Esophagus mucosa (tissue), 1 donor: ENCODE measurements at regions not wholly inside any gene's neighbourhood (a gene's known extent, or its start where the extent isn't known, plus 50 kb on each side); places are given as distances from the start of the nearest gene placed in this dataset.

Source experiments
- ATAC-seq: fragments of 200-7000 bp; cut with Tn5 transposase; one replicate; pipeline ENCODE4 v1.9.1; 2020
- donor health status: DM: yes; HTN: yes; CAD: no.

GRCh38 chr3:35322070-35322469, 317.3 kb upstream of the ARPP21 start:
- no peak for ATAC-seq

GRCh38 chr3:35335703-35336102, 303.6 kb upstream of the ARPP21 start:
- ATAC-seq: peak; percentile 92

DNA sequence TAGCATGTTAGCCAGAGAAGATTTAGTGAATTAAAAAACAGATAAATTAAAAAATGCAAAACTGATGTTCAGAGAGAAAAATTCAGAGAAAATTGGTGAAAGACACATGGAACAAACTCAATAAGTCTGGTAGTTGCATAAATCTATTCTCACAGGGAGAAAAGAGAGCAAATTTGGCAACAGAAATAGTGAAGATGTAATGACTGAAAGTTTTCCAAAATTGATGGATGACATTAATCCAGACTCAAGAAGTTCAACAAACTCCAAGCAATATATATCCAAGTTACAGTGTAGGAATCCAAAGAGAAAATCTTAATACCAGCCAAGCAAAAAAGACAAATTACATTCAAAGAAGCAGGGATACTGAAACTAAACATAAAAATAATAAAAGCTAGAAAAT, 302.7 kb upstream of the ARPP21 start:
- no peak for ATAC-seq

GRCh38 chr3:35338186-35338585, 301.1 kb upstream of the ARPP21 start:
- no peak for ATAC-seq

- no peak for ATAC-seq
These were observed 259.1 kb upstream of the ARPP21 start for GRCh38 chr3:35380196-35380595.

- ATAC-seq: no peak
These were observed 256.1 kb upstream of the ARPP21 start for GRCh38 chr3:35383216-35383615.

- ATAC-seq: no peak
These were observed 255.4 kb upstream of the ARPP21 start for GRCh38 chr3:35383719-35384555.

GRCh38 chr3:35385271-35385670, 254.1 kb upstream of the ARPP21 start:
- no peak for ATAC-seq

DNA sequence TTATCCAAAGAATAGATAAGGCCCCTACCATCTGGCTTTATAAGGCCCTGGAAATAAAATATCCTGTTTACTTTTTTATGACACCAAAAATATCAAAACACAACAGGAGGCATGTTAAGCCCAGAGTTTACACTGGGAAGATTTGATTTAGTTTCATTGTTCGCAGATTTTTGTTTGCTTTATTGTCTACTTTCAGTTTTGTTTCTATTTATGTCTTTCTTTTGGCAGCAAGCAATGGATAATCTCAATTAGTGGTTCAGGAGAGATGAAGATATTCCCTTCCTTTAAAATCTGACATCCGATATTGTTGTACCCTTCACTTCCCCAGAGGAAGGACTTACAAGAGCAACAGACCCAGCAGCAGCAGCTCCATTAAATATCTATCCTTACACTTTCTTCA, 249.4 kb upstream of the ARPP21 start:
- no peak for ATAC-seq

GRCh38 chr3:35392187-35392586, 247.1 kb upstream of the ARPP21 start:
- ATAC-seq: no peak

GRCh38 chr3:35393901-35394799, 245.2 kb upstream of the ARPP21 start:
- no peak for ATAC-seq

- ATAC-seq: no peak
These were observed 244.4 kb upstream of the ARPP21 start for GRCh38 chr3:35394905-35395304.

- ATAC-seq: no peak
These were observed 237.7 kb upstream of the ARPP21 start for GRCh38 chr3:35401671-35402070.

DNA sequence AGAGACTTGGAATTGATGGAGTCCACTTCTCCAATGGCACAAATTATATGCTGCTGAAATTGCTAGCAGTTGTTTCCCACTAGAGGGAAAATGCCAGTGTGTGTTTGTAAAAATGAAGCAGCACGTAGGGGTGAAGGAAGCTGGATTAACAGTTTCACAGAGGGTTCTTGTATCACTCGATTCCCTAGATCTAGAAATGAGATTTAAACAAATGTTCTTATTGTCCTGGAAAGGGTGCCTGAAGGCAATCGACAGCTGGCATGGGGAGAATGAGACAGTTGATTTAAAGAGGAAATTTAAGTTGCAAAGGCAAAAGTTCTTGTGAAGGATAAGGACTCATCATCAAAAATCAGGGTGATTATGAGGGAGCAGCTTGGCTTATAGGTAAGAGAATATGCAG, 234.8 kb upstream of the ARPP21 start:
- ATAC-seq: no peak

GRCh38 chr3:35408882-35409281, 230.4 kb upstream of the ARPP21 start:
- no peak for ATAC-seq

- ATAC-seq: no peak
These were observed 229.3 kb upstream of the ARPP21 start for GRCh38 chr3:35409991-35410390.

GRCh38 chr3:35413483-35413882, 225.8 kb upstream of the ARPP21 start:
- ATAC-seq: no peak

DNA sequence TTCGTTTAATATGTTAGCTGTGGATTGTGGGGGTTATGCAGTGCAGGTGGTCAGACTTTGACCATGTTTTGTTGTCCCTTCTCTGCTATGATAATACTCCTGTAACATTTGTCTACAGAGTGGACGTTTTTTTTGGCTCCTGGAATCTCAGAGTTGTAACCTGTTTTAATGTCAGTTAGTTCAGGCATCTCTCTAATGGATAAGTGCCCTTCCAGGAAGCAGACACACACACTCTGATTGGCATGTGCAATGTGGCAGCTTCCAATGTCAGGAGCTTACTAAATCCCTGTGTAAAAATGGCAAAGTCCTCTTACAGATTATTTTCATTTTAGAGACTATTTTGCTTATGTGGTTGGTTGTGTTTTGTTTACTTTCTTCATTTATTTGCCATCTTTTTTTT, 222.2 kb upstream of the ARPP21 start:
- ATAC-seq: no peak

GRCh38 chr3:35422101-35422500, 217.2 kb upstream of the ARPP21 start:
- ATAC-seq: no peak

GRCh38 chr3:35422836-35423601, 216.3 kb upstream of the ARPP21 start:
- ATAC-seq: no peak

DNA sequence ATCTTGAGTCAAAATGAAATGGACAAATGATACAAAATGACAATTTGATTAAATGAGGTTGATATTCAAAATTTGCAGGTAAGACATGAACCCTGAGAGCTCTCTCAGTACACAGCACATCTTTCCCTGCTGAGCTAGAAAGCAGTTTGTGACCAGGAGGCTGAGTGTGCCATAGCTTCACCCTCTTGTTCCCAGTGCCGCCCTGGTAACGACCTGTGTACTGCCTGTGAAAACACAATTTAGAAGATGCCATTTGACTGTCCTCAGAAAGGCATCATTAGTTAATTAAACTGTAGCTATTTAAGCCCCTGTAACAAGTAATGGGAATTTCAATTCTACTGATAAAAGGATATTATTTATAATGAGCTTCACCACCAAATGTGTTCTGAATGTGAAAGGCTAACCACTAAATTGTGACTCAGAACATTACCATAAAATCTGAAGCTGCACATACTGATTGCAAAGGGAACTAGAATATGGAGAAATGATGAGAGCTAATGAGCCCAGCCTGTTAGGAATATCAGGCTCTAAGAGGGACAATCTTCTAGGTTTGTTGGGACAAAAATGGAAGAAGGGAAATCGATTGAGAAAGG, 212.9 kb upstream of the ARPP21 start:
- ATAC-seq: no peak

DNA sequence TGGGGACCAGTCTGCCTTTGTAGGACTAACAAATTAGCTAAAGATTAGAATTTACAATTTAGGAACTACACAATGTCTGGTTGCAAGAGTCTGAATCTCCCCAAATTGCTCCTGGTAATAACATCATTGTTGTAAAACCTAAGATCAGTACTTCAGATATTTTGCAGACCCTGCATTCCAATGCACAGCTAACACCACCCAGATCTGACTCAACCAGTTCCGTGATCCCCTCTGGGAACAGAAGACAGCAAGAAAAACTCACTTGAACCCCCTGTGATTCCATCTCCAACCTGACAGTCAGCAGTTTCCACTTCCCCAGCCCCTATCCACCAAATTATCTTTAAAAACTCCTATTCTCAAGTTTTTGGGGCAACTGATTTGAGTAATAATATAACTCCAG, 201.9 kb upstream of the ARPP21 start:
- no peak for ATAC-seq

GRCh38 chr3:35438101-35438500, 201.2 kb upstream of the ARPP21 start:
- ATAC-seq: no peak
